Activated CD8-positive, alpha-beta T cell treated with anti-CD3 and anti-CD28 coated beads for 36 hours (primary cell): ENCODE measurements at regions not wholly inside any gene's neighbourhood (a gene's known extent, or its start where the extent isn't known, plus 50 kb on each side); places are given as distances from the start of the nearest gene placed in this dataset.

Experiments
- ATAC-seq: fragments of 200-7000 bp; cut with Tn5 transposase; one replicate; pipeline ENCODE4 v1.10.0; 2021; ENCODE audit warnings: mild to moderate bottlenecking, moderate library complexity
- CTCF ChIA-PET: fragments of 350-600 bp; sonication (Branson Sonifier 250); formaldehyde crosslinking; loops from one replicate; lab custom pipeline; 2021; ENCODE audit warnings: antibody characterized with exemption; lab: Charles Lee
- POLR2A ChIA-PET: fragments of 350-600 bp; sonication (Branson Sonifier 250); formaldehyde crosslinking; loops from one replicate; lab custom pipeline; 2021; ENCODE audit warnings: antibody characterized with exemption; lab: Charles Lee
- DNase-seq: peaks from one replicate; pipeline ENCODE4 v3.0.0-alpha.2; 2020
- H3K27ac Mint-ChIP-seq: one replicate; pipeline ENCODE4 v1.8.0; 2021; ENCODE audit warnings: mild to moderate bottlenecking, mixed read lengths
- H3K27me3 Mint-ChIP-seq: one replicate; pipeline ENCODE4 v1.8.0; 2021; ENCODE audit warnings: mixed read lengths
- H3K36me3 Mint-ChIP-seq: one replicate; pipeline ENCODE4 v1.8.0; 2021; ENCODE audit warnings: low read depth, mixed read lengths
- H3K4me1 Mint-ChIP-seq: one replicate; pipeline ENCODE4 v1.8.0; 2021; ENCODE audit warnings: low read depth, mixed read lengths
- H3K4me3 Mint-ChIP-seq: one replicate; pipeline ENCODE4 v1.8.0; 2021; ENCODE audit warnings: mild to moderate bottlenecking, moderate library complexity, mixed read lengths
- H3K9me3 Mint-ChIP-seq: one replicate; pipeline ENCODE4 v1.8.0; 2021; ENCODE audit warnings: mixed read lengths
- intact Hi-C: fragments of 100-400 bp; cut with micrococcal nuclease; formaldehyde crosslinking; loops from one replicate; pipeline ENCODE4 v1.10.0; 2022
- TF ChIP-seq, protein P1 (sequence below): fragments of 200-600 bp; IDR thresholded peaks from one replicate; pipeline ENCODE4 v1.8.0; 2022; ENCODE audit warnings: antibody characterized with exemption, mild to moderate bottlenecking

DNA sequence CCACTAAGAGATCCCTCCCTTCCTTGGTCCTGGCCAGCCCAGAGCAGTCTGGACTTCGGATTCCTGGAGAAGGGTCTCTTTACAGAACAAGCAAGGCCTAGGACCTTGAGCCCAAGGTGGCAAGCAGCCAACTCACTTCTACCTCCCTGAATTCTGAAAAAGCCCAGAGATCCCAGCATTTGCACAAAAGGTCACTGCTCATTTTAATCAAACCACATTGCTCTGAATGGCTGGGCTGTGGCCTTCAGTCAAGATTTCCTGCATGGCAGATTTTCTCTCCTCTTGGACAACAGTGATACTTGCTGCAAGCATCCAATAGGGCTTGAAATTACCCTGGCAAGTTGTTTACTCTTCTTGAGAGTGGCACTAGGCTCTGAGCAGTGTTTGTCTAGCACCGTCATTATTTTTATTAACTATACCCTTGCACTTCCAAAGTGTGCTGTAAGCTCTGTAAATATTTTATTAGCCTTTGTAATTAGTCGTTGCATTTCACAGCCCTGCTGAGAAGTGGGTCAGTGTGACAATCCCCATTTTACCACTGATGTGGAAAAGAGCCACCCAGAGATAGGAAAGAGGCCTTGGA, 274.7 kb upstream of the CTNNB1 start:
- CTCF ChIA-PET: no interaction called here
- no peak for ATAC-seq
- H3K4me1 Mint-ChIP-seq: no peaks in the 10 kb centered on the region

DNA sequence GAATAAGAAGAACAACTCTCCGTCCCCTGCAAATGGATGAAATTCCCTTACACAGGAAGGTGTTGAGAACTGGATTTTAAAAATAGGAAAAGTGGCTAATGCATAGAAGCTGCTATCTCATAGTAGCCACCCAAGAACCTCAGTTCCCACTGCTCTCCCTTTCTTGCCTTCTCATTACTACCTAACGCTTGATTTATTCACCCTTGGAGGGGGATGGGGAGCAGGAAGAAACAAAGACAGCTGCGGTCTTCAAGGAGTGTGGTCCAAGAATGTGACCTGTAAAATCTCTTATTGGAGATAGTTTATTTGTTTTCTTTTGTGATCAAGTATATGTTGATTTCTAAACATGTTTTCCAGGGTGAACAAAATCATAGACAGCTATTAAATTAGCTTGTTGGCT, 274.1 kb upstream of the CTNNB1 start:
- H3K9me3 Mint-ChIP-seq: no peaks in the 10 kb centered on the region
- ChIA-PET POLR2A (no interaction called here), CTCF (no interaction called here)
- ATAC-seq (no peak), DNase-seq (no peak)
- no peak overlapping the region for H3K4me3 Mint-ChIP-seq
- intact Hi-C loops: no loop called here
- TF ChIP-seq, protein P1, sequence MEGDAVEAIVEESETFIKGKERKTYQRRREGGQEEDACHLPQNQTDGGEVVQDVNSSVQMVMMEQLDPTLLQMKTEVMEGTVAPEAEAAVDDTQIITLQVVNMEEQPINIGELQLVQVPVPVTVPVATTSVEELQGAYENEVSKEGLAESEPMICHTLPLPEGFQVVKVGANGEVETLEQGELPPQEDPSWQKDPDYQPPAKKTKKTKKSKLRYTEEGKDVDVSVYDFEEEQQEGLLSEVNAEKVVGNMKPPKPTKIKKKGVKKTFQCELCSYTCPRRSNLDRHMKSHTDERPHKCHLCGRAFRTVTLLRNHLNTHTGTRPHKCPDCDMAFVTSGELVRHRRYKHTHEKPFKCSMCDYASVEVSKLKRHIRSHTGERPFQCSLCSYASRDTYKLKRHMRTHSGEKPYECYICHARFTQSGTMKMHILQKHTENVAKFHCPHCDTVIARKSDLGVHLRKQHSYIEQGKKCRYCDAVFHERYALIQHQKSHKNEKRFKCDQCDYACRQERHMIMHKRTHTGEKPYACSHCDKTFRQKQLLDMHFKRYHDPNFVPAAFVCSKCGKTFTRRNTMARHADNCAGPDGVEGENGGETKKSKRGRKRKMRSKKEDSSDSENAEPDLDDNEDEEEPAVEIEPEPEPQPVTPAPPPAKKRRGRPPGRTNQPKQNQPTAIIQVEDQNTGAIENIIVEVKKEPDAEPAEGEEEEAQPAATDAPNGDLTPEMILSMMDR: no peak
- no peaks in the 10 kb centered on the region for H3K4me1 Mint-ChIP-seq
- peaks cover 14% of the 10 kb centered on the region for H3K27me3 Mint-ChIP-seq
- no peak overlapping the region for H3K27ac Mint-ChIP-seq
- no peaks in the 10 kb centered on the region for H3K36me3 Mint-ChIP-seq

More for the DNA sequence above, 274.7 kb upstream of the CTNNB1 start:
- H3K36me3 Mint-ChIP-seq: no peaks in the 10 kb centered on the region
- H3K27ac Mint-ChIP-seq: no peak overlapping the region
- intact Hi-C loops: no loop called here
- DNase-seq: no peak
- H3K9me3 Mint-ChIP-seq: no peaks in the 10 kb centered on the region
- POLR2A ChIA-PET: no interaction called here
- no peak overlapping the region for H3K4me3 Mint-ChIP-seq
- TF ChIP-seq, protein P1: no peak
- peaks cover 14% of the 10 kb centered on the region for H3K27me3 Mint-ChIP-seq

DNA sequence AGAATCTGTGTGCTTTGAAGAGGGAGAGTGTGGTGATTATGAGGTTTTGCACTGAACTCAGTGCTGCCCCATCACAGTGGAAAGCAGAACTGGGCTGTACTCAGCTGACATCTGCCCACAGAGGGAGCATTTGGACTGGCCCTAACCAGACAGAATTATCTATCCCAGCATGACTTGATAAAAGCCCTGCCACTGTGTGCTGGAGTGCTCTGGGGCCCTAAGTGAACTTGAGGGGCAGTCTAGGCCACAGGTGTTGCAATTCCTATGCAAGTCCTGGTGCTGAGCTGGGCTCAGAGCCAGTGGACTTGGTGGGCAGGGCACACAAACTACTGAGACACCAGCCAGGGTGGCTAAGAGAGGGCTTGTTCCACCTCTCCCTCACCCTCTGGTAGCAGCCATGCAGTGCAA, 269.2 kb upstream of the CTNNB1 start:
- no peak overlapping the region for H3K27ac Mint-ChIP-seq
- CTCF ChIA-PET: no interaction called here
- peaks cover 16% of the 10 kb centered on the region for H3K27me3 Mint-ChIP-seq
- TF ChIP-seq, protein P1: no peak
- POLR2A ChIA-PET: no interaction called here
- intact Hi-C loops: no loop called here
- no peak overlapping the region for H3K4me3 Mint-ChIP-seq
- ATAC-seq (no peak), DNase-seq (no peak)
- no peaks in the 10 kb centered on the region for H3K36me3 Mint-ChIP-seq
- H3K9me3 Mint-ChIP-seq: peaks cover 8% of the 10 kb centered on the region
- H3K4me1 Mint-ChIP-seq: no peaks in the 10 kb centered on the region

DNA sequence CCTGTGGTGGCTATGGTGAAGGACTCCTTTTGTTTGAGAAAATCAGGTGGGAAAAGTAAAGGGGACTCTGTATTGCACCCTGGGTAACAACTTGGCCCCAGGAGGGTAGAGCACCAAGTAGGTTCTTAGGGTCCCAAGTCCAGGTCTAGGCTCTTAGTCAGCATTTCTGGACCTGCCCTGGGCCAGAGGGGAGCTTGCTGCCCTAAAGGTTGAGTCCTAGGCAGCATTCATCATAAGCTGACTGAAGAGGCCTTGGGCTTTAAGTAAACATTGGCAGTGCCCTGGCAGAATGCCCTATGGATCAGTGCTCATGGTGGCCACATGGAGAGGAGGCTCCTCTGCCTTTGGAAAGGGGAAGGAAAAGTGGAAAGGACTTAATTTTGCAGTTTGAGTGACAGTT, 268.5 kb upstream of the CTNNB1 start:
- ChIA-PET CTCF (no interaction called here), POLR2A (interaction anchor here (0.9 kb wide), 1 partner anchor 213 kb away, joined by 3 read pairs; no protein-coding TSS in a partner anchor)
- peaks cover 8% of the 10 kb centered on the region for H3K9me3 Mint-ChIP-seq
- H3K4me1 Mint-ChIP-seq: no peaks in the 10 kb centered on the region
- TF ChIP-seq, protein P1: no peak
- ATAC-seq: no peak
- DNase-seq: no peak
- intact Hi-C loops: no loop called here
- no peak overlapping the region for H3K27ac Mint-ChIP-seq
- peaks cover 16% of the 10 kb centered on the region for H3K27me3 Mint-ChIP-seq
- H3K4me3 Mint-ChIP-seq: no peak overlapping the region
- H3K36me3 Mint-ChIP-seq: no peaks in the 10 kb centered on the region

DNA sequence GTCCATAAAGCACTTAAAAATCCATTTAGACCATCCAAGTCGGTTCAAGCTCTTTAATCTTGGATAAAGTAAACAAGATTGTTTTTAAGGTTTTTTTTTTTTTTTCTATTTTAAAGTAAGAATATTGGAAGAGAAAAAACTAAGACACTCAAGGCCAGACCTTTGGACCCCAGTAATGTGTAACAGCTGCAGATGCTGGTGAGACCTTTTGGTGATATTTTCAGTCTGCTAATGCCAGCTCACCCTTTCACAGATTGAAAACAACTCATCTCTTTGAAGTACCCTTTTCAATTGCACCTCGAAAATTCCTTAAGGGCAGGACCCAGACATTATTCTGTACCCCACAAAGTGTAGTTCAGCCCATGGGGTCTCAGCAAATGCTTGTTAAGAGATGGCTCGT, 260.7 kb upstream of the CTNNB1 start:
- H3K27ac Mint-ChIP-seq: no peak overlapping the region
- intact Hi-C loops: no loop called here
- ATAC-seq (no peak), DNase-seq (no peak)
- no peaks in the 10 kb centered on the region for H3K4me1 Mint-ChIP-seq
- no peaks in the 10 kb centered on the region for H3K36me3 Mint-ChIP-seq
- ChIA-PET POLR2A (interaction anchor here (1.4 kb wide), 1 partner anchor 41 kb away, joined by 3 read pairs; no protein-coding TSS in a partner anchor), CTCF (no interaction called here)
- no peak overlapping the region for H3K4me3 Mint-ChIP-seq
- H3K9me3 Mint-ChIP-seq: no peaks in the 10 kb centered on the region
- TF ChIP-seq, protein P1: no peak
- H3K27me3 Mint-ChIP-seq: no peaks in the 10 kb centered on the region
